ENCODE measurements at regions not wholly inside any gene's neighbourhood (a gene's known extent, or its start where the extent isn't known, plus 50 kb on each side); places are given as distances from the start of the nearest gene placed in this dataset.

GRCh38 chr19:31096062-31096830, 253.0 kb downstream of the TSHZ3 start:
- Histone ChIP-seq H2BK12ac (ENCODE audit: insufficient read length, low read depth, low read length) (no peak overlapping the region), H2BK15ac (ENCODE audit: low read depth, low read length) (no peak overlapping the region; the same call in 1 of the 2 replicates), H2BK120ac (ENCODE audit: low read depth, low read length, poor library complexity, severe bottlenecking) (no peak overlapping the region), H3K4me1 (ENCODE audit: insufficient read depth, low read length) (no peaks in the 10 kb centered on the region; the same call in 1 of the 2 replicates), H3K4me2 (ENCODE audit: insufficient read depth, insufficient read length, low read length) (no peak overlapping the region), H3K9ac (ENCODE audit: extremely low read depth, insufficient read length, low read length) (no peak overlapping the region), H3K9me3 (ENCODE audit: control insufficient read depth, low read depth, low read length) (no peaks in the 10 kb centered on the region), H4K91ac (ENCODE audit: insufficient read length, low read depth, low read length) (no peak overlapping the region), H3K56ac (ENCODE audit: insufficient read length, low read depth, low read length) (no peak overlapping the region), H3K27me3 (ENCODE audit: insufficient read depth, low read length) (no peaks in the 10 kb centered on the region), H2BK5ac (ENCODE audit: insufficient read length, low read length) (no peak overlapping the region), H3K14ac (ENCODE audit: insufficient read depth, low read length) (0 out of 2 replicates have a peak overlapping the region, but pooled peaks have one; percentile 75), H3T11ph (ENCODE audit: low read length) (no peak overlapping the region), H3K23ac (ENCODE audit: insufficient read length, low read depth, low read length) (no peak overlapping the region), H3K27ac (ENCODE audit: insufficient read length, low read depth, low read length) (no peak overlapping the region), H3K79me1 (ENCODE audit: insufficient read depth, low read depth, low read length, poor library complexity, severe bottlenecking) (no peaks in the 10 kb centered on the region), H2AK5ac (ENCODE audit: insufficient read length, low read length) (no peak overlapping the region), H4K20me1 (ENCODE audit: control insufficient read depth, insufficient read depth, insufficient read length) (no peaks in the 10 kb centered on the region), H4K8ac (replicated peaks; ENCODE audit: insufficient read length, low read depth, low read length) (no peak overlapping the region), H2AFZ (ENCODE audit: low read length) (peak overlapping the region; percentile 44), H4K5ac (ENCODE audit: insufficient read length, low read depth, low read length) (no peak overlapping the region), H3K4ac (ENCODE audit: low read depth, low read length) (no peak overlapping the region), H3K79me2 (ENCODE audit: insufficient read depth, low read length) (no peaks in the 10 kb centered on the region), H3K18ac (ENCODE audit: insufficient read length, low read depth, low read length) (no peak overlapping the region), H2BK20ac (ENCODE audit: low read depth, low read length, poor library complexity, severe bottlenecking) (no peak overlapping the region), H3K23me2 (ENCODE audit: insufficient read length, low read depth, low read length, poor library complexity, severe bottlenecking) (no peaks in the 10 kb centered on the region)
- no peaks in the 10 kb centered on the region for H3K9me3 Mint-ChIP-seq
- no peaks in the 10 kb centered on the region for H3K27me3 Mint-ChIP-seq (ENCODE audit: low read depth)
- no peaks in the 10 kb centered on the region for H3K36me3 Mint-ChIP-seq (ENCODE audit: insufficient read depth in 1 of 3, low read depth in 3 of 3)
- no CpG with 5 or more reads among the region's 22 CpGs for WGBS (ENCODE audit: extremely low coverage, insufficient read length, low lambda C conversion rate)
- no peak for DNase-seq
- H3K27ac Mint-ChIP-seq = no peak overlapping the region
- H3K4me3 Mint-ChIP-seq = no peak overlapping the region
- no peak for TF ChIP-seq CTCF (conservative IDR thresholded peaks at IDR 0.05)
- peaks cover 10 to 13% of the 10 kb centered on the region in 2 experiments for H3K4me1 Mint-ChIP-seq

Measured in H9 (cell line).